ENCODE measurements at regions not wholly inside any gene's neighbourhood (a gene's known extent, or its start where the extent isn't known, plus 50 kb on each side); places are given as distances from the start of the nearest gene placed in this dataset.

DNA sequence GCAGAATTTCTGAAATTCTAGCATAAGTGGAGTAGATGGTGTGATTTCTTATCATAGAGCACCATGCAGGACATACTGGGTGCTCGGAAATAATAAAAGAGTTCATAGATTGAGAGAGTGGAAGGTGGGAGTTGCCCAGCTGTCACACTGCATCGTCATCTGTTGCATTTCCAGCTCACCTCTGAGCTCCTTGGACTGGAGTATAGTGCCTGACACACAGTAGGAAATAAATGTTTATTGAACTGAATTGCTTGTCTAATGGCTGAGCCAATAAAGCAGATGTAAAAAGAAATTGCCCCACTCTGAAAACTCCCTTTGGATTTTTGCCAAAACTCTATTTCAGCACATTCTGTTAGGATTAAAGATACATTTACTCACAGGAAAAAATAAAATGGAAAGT is 108.9 kb upstream of the UBE2E1 start:
- ChIA-PET CTCF (no interaction called here), POLR2A (no interaction called here)
- DNase-seq (ENCODE audit: low read depth, low spot score), result no peak
- H3K4me3 ChIP-seq (ENCODE audit: low read depth, low read length), result no peak overlapping the region
- TF ChIP-seq, protein P1, sequence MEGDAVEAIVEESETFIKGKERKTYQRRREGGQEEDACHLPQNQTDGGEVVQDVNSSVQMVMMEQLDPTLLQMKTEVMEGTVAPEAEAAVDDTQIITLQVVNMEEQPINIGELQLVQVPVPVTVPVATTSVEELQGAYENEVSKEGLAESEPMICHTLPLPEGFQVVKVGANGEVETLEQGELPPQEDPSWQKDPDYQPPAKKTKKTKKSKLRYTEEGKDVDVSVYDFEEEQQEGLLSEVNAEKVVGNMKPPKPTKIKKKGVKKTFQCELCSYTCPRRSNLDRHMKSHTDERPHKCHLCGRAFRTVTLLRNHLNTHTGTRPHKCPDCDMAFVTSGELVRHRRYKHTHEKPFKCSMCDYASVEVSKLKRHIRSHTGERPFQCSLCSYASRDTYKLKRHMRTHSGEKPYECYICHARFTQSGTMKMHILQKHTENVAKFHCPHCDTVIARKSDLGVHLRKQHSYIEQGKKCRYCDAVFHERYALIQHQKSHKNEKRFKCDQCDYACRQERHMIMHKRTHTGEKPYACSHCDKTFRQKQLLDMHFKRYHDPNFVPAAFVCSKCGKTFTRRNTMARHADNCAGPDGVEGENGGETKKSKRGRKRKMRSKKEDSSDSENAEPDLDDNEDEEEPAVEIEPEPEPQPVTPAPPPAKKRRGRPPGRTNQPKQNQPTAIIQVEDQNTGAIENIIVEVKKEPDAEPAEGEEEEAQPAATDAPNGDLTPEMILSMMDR (IDR thresholded peaks at IDR 0.05; ENCODE audit: insufficient read depth, low read length, missing control alignments), result no peak

DNA sequence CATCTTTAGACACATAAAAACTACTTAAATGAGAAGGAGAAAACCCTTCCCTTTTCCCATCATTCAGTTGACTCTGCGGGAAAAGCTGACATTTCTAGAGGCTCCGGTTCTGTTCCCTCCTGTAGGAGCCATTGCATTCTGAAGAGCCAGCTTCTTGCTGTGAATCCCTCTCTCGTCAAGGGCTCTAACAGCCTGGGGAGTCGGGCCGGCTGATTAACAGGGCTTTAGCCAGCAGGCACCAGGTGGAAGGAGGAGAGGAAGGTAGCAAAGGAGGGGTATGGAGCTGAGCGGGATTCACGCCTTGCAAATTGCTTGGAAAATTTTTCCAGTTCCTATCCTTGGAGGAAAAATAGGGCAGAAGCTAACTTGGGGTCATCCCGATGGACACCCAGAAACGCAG is 108.3 kb upstream of the UBE2E1 start:
- POLR2A ChIA-PET, result no interaction called here
- no peak overlapping the region for H3K4me3 ChIP-seq (ENCODE audit: low read depth, low read length)
- CTCF ChIA-PET, result no interaction called here
- DNase-seq (ENCODE audit: low read depth, low spot score), result no peak
- TF ChIP-seq, protein P1 (IDR thresholded peaks at IDR 0.05; ENCODE audit: insufficient read depth, low read length, missing control alignments), result no peak

DNA sequence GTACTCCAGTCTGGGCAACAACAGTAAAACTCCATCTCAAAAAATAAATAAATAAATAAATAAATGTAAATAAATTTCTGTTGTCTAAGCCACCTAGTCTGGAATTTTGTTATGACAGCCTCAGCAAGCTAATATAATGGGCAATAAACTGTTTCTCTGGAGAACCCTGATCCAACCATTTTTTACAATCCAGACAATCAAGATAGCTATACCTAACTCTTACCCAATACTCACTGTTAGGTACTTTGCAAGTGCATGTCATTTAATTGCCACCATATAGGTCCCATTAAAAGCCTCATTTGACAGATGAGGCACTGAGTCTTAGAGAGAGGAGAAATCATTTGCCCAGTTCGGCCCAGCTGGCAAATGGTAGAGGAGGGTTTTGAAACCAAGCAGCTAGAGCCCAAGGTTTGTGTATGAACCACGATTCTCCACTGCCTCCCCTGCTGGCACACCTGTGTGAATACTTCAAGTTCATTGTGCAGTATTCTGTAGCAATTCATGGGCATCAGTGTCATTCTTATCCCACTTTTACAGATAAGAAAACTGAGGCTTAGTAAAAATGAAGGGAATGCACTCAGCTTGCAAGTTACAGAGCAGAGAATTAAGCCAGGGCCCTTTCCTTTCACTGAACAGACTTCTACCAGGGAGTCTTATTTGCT is 107.0 kb upstream of the UBE2E1 start:
- ChIA-PET CTCF (interaction anchor here (0.9 kb wide), 1 partner anchor 12 kb away, joined by 3 read pairs; no protein-coding TSS in a partner anchor), POLR2A (no interaction called here)
- DNase-seq (ENCODE audit: low read depth, low spot score), result no peak

DNA sequence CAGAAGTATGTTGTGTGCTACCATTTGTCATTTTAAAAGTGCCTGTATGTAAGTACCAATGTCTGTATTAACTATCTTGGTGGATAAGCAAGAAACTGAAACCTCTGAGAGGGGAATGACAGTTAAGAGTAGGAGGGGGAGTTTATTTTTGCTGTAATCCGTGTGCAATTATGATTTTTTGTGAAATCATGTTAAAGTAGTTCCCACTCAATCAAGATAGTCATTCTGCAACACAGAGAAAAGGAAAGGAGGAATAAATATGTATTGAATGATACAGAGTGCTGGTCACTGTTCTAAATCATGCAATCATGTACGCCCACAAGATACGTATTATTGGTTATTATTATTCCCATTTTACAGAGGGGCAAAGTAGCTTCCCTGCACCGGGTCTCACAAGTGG is 105.1 kb upstream of the UBE2E1 start:
- DNase-seq (ENCODE audit: low read depth, low spot score), result no peak
- TF ChIP-seq, protein P1 (IDR thresholded peaks at IDR 0.05; ENCODE audit: insufficient read depth, low read length, missing control alignments), result no peak
- ChIA-PET CTCF (no interaction called here), POLR2A (no interaction called here)
- H3K4me3 ChIP-seq (ENCODE audit: low read depth, low read length), result no peak overlapping the region

More for the DNA sequence above, 107.0 kb upstream of the UBE2E1 start:
- TF ChIP-seq, protein P1 (IDR thresholded peaks at IDR 0.05; ENCODE audit: insufficient read depth, low read length, missing control alignments), result no peak
- no peak overlapping the region for H3K4me3 ChIP-seq (ENCODE audit: low read depth, low read length)

DNA sequence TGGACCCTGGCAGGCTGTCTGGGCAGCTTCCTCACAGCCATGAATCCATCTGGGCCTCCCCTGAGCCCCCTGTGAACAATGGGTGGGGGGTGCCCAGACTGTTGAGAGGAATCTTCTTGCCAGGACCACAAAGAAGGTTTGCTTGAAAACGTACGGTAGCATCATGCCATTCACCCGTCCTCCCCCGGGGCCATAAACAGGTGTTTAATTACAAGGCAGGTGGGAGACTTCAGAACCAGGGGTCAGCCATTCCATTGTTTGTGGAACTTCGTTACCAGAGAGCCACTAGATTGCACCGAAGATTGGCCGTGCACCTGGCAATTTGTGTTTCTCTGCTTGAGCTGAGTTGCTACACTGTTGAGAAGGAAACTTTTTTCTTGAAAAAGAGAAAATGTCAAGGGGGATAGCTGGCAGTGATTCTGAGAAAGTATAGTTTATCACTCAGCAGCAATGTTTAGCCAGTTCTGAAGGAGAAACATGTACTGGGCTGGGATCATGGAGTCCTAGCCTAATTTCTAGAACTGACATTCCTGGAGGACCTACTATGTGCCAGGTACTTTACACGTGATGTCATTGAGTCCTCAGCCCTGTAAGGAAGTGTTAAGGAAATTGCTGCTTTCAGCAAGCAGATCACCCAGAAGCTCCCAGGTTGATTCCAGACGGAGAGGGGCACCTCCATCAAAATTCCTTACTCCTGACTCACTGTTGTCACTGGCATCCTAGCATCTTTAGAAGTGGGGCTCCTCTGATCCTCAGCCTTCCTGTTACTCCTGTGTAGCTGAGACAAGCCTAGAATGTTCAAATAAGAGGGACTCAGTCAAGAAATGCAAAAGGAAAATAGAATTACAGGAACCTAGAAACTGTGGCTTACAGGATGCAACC is 103.8 kb upstream of the UBE2E1 start:
- DNase-seq (ENCODE audit: low read depth, low spot score), result no peak
- POLR2A ChIA-PET, result no interaction called here
- CTCF ChIA-PET, result interaction anchor here (1.5 kb wide), 1 partner anchor 26 kb away, joined by 4 read pairs; no protein-coding TSS in a partner anchor
- TF ChIP-seq, protein P1 (IDR thresholded peaks at IDR 0.05; ENCODE audit: insufficient read depth, low read length, missing control alignments), result no peak
- H3K4me3 ChIP-seq (ENCODE audit: low read depth, low read length), result no peak overlapping the region

- CTCF ChIA-PET, result no interaction called here
- POLR2A ChIA-PET, result no interaction called here
- TF ChIP-seq, protein P1 (IDR thresholded peaks at IDR 0.05; ENCODE audit: insufficient read depth, low read length, missing control alignments), result no peak
- H3K4me3 ChIP-seq (ENCODE audit: low read depth, low read length), result no peak overlapping the region
- DNase-seq (ENCODE audit: low read depth, low spot score), result no peak
Measured at GRCh38 chr3:23704298-23704697, 101.5 kb upstream of the UBE2E1 start.

All from AG04449 (cell line).